ENCODE measurements at regions not wholly inside any gene's neighbourhood (a gene's known extent, or its start where the extent isn't known, plus 50 kb on each side); places are given as distances from the start of the nearest gene placed in this dataset.
A peak's percentile ranks its signal among the peaks of the same experiment; 100 is the strongest.
"Not testable (repeated sequence)": the region's sequence is repeated elsewhere in the genome, so short reads cannot be mapped to it uniquely, and the experiment has no call there.

- H3K9ac ChIP-seq (ENCODE audit: insufficient read depth, low read length, poor library complexity, severe bottlenecking), result no peak overlapping the region
- no peak overlapping the region for H3K27ac ChIP-seq (ENCODE audit: low read depth in 1 of 2, low read length in 2 of 2)
- peaks cover 0 to 3% (median 2%) of the 10 kb centered on the region in 3 donors for H3K27me3 Mint-ChIP-seq (ENCODE audit: low read depth in 3 of 3)
- no peaks in the 10 kb centered on the region for H3K79me2 ChIP-seq (ENCODE audit: insufficient read depth, low read length)
- H3K36me3 Mint-ChIP-seq, result no peaks in the 10 kb centered on the region
- no peaks in the 10 kb centered on the region for H3K9me3 ChIP-seq (replicated peaks in 1 of 2; ENCODE audit: control insufficient read depth in 1 of 2, insufficient read depth in 1 of 2, low read length in 2 of 2)
- DNase-seq, result peak; percentile 19 to 66 (median 27)
- no peak overlapping the region for H3K4me2 ChIP-seq (replicated peaks; ENCODE audit: extremely low read depth, low read length, poor library complexity, severe bottlenecking)
- no peaks in the 10 kb centered on the region for H3K36me3 ChIP-seq (replicated peaks in 1 of 2; ENCODE audit: control insufficient read depth in 1 of 2, insufficient read depth in 2 of 2, low read length in 2 of 2)
- no peak overlapping the region for H2AFZ ChIP-seq (ENCODE audit: insufficient read depth, low read depth, low read length, poor library complexity, severe bottlenecking)
- H3K27me3 ChIP-seq (ENCODE audit: control insufficient read depth in 2 of 2, insufficient read depth in 2 of 2, low read length in 2 of 2), result no peaks in the 10 kb centered on the region
- no peak overlapping the region for H3K4me3 ChIP-seq (replicated peaks in 1 of 3; ENCODE audit: low read depth in 2 of 3, low read length in 3 of 3)
- no CpG with 5 or more reads among the region's 2 CpGs for WGBS (ENCODE audit: insufficient coverage)
- no peaks in the 10 kb centered on the region for H4K20me1 ChIP-seq (ENCODE audit: insufficient read depth, low read length)
- peaks cover 0 to 7% (median 4%) of the 10 kb centered on the region in 7 donors for H3K9me3 Mint-ChIP-seq
- H3K4me1 Mint-ChIP-seq, result peaks cover 37% of the 10 kb centered on the region
- no peak for TF ChIP-seq CTCF (IDR thresholded peaks at IDR 0.05)
- H3K27ac Mint-ChIP-seq, result peak overlapping the region in 3 of 7 donors; percentile 2 to 52 (median 26)
- H3K4me1 ChIP-seq (ENCODE audit: control insufficient read depth in 1 of 2, insufficient read depth in 2 of 2, low read length in 2 of 2), result peaks cover 10 to 32% of the 10 kb centered on the region in 2 donors
- intact Hi-C loops (cut with micrococcal nuclease), result no loop called here
- no peak overlapping the region for H3K4me3 Mint-ChIP-seq
Observed at GRCh38 chr6:137941995-137942394, 74.9 kb downstream of the TNFAIP3 start.

GRCh38 chr6:137942736-137943135 is 75.7 kb downstream of the TNFAIP3 start:
- Histone ChIP-seq H3K9ac (ENCODE audit: insufficient read depth, low read length, poor library complexity, severe bottlenecking) (no peak overlapping the region), H3K79me2 (ENCODE audit: insufficient read depth, low read length) (no peaks in the 10 kb centered on the region), H3K4me1 (ENCODE audit: control insufficient read depth in 1 of 2, insufficient read depth in 2 of 2, low read length in 2 of 2) (peaks cover 10 to 32% of the 10 kb centered on the region in 2 donors), H3K4me3 (replicated peaks in 1 of 3; ENCODE audit: low read depth in 2 of 3, low read length in 3 of 3) (no peak overlapping the region), H3K9me3 (replicated peaks in 1 of 2; ENCODE audit: control insufficient read depth in 1 of 2, insufficient read depth in 1 of 2, low read length in 2 of 2) (no peaks in the 10 kb centered on the region), H4K20me1 (ENCODE audit: insufficient read depth, low read length) (no peaks in the 10 kb centered on the region), H3K36me3 (replicated peaks in 1 of 2; ENCODE audit: control insufficient read depth in 1 of 2, insufficient read depth in 2 of 2, low read length in 2 of 2) (no peaks in the 10 kb centered on the region), H3K27me3 (ENCODE audit: control insufficient read depth in 2 of 2, insufficient read depth in 2 of 2, low read length in 2 of 2) (no peaks in the 10 kb centered on the region), H3K27ac (ENCODE audit: low read depth in 1 of 2, low read length in 2 of 2) (no peak overlapping the region), H3K4me2 (replicated peaks; ENCODE audit: extremely low read depth, low read length, poor library complexity, severe bottlenecking) (no peak overlapping the region), H2AFZ (ENCODE audit: insufficient read depth, low read depth, low read length, poor library complexity, severe bottlenecking) (no peak overlapping the region)
- DNase-seq, result no peak
- peak overlapping the region in 1 of 7 donors; percentile 9 for H3K27ac Mint-ChIP-seq
- no peak overlapping the region for H3K4me3 Mint-ChIP-seq
- TF ChIP-seq CTCF (IDR thresholded peaks at IDR 0.05), result no peak
- peaks cover 36% of the 10 kb centered on the region for H3K4me1 Mint-ChIP-seq
- peaks cover 0 to 3% (median 2%) of the 10 kb centered on the region in 3 donors for H3K27me3 Mint-ChIP-seq (ENCODE audit: low read depth in 3 of 3)
- peaks cover 0 to 7% (median 4%) of the 10 kb centered on the region in 7 donors for H3K9me3 Mint-ChIP-seq
- intact Hi-C loops (cut with micrococcal nuclease), result no loop called here
- H3K36me3 Mint-ChIP-seq, result no peaks in the 10 kb centered on the region

GRCh38 chr6:137944381-137944780 is 77.3 kb downstream of the TNFAIP3 start:
- H3K9ac ChIP-seq (ENCODE audit: insufficient read depth, low read length, poor library complexity, severe bottlenecking); H3K27ac ChIP-seq (ENCODE audit: low read depth in 1 of 2, low read length in 2 of 2); H2AFZ ChIP-seq (ENCODE audit: insufficient read depth, low read depth, low read length, poor library complexity, severe bottlenecking); H3K27me3 Mint-ChIP-seq (ENCODE audit: low read depth in 3 of 3); H3K27me3 ChIP-seq (ENCODE audit: control insufficient read depth in 2 of 2, insufficient read depth in 2 of 2, low read length in 2 of 2); H3K9me3 Mint-ChIP-seq; H4K20me1 ChIP-seq (ENCODE audit: insufficient read depth, low read length); H3K36me3 ChIP-seq (replicated peaks in 1 of 2; ENCODE audit: control insufficient read depth in 1 of 2, insufficient read depth in 2 of 2, low read length in 2 of 2); H3K79me2 ChIP-seq (ENCODE audit: insufficient read depth, low read length); H3K36me3 Mint-ChIP-seq; H3K9me3 ChIP-seq (replicated peaks in 1 of 2; ENCODE audit: control insufficient read depth in 1 of 2, insufficient read depth in 1 of 2, low read length in 2 of 2); intact Hi-C loops (cut with micrococcal nuclease); H3K4me3 Mint-ChIP-seq; H3K4me2 ChIP-seq (replicated peaks; ENCODE audit: extremely low read depth, low read length, poor library complexity, severe bottlenecking); H3K4me3 ChIP-seq (replicated peaks in 1 of 3; ENCODE audit: low read depth in 2 of 3, low read length in 3 of 3): not testable (repeated sequence)
- WGBS (ENCODE audit: insufficient coverage), result 23% methylated on average over 2 of the region's 3 CpGs
- Mint-ChIP-seq H3K27ac (peak overlapping the region in 5 of 7 donors; percentile 7 to 73 (median 49)), H3K4me1 (peaks cover 27% of the 10 kb centered on the region)
- peak in 1 of 3 donors; percentile 70 for DNase-seq
- peaks cover 8 to 20% of the 10 kb centered on the region in 2 donors for H3K4me1 ChIP-seq (ENCODE audit: control insufficient read depth in 1 of 2, insufficient read depth in 2 of 2, low read length in 2 of 2)
